ENCODE measurements at regions not wholly inside any gene's neighbourhood (a gene's known extent, or its start where the extent isn't known, plus 50 kb on each side); places are given as distances from the start of the nearest gene placed in this dataset.

DNA sequence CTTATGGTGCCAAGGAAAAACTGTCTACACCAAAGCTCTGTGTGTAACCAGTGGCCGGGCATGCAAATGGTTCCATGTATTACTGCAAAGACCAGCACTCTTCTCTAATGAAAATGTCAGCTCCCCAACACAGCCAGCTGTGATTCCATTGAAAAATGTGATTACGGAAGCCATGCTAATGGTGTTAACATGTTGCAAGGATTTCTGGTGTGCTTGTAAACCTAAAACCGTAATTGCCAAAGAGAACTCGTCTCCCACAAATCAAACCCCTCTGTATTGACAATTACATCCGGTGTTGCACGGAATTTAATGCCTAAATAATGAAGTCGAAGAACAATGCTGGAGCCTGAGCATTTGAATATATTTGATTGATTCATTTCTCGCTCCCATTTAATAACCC, 351.7 kb downstream of the NPIPA8 start:
- Histone ChIP-seq H3K4me2 (ENCODE audit: low read depth, low read length) (no peak overlapping the region), H3K9me3 (ENCODE audit: low read length) (no peaks in the 10 kb centered on the region), H3K27me3 (ENCODE audit: control insufficient read depth in 1 of 2, insufficient read depth in 2 of 2, low read length in 2 of 2) (no peaks in the 10 kb centered on the region; a peak in 1 of 5 replicates), H3K27ac (ENCODE audit: extremely low read length, insufficient read depth, low read length) (no peak overlapping the region), H3K4me1 (ENCODE audit: insufficient read depth, low read length) (no peaks in the 10 kb centered on the region), H3K79me2 (ENCODE audit: insufficient read depth, low read length) (no peaks in the 10 kb centered on the region), H3K9ac (ENCODE audit: insufficient read depth, low read depth, low read length) (no peak overlapping the region), H4K20me1 (ENCODE audit: insufficient read depth, low read length) (no peaks in the 10 kb centered on the region), H2AFZ (ENCODE audit: low read length) (no peak overlapping the region), H3K4me3 (replicated peaks in 1 of 3; ENCODE audit: insufficient read depth in 1 of 3, low read depth in 2 of 3, low read length in 3 of 3) (no peak overlapping the region), H3K36me3 (replicated peaks in 1 of 2; ENCODE audit: control insufficient read depth in 1 of 2, insufficient read depth in 2 of 2, low read length in 2 of 2) (no peaks in the 10 kb centered on the region)
- intact Hi-C loops (cut with micrococcal nuclease; ENCODE audit: unreplicated experiment) (no loop called here), in situ Hi-C loops (cut with HindIII; ENCODE audit: extremely low pct_ligation_motif_present, low pct_unique_long_range_greater_than_20kb) (no loop called here)
- TF ChIP-seq THAP11 (CRISPR knock-in tag; IDR thresholded peaks at IDR 0.05): no peak
- no peak for TF ChIP-seq HNRNPL (IDR thresholded peaks at IDR 0.05; ENCODE audit: low read depth, low read length)
- TF ChIP-seq, protein P1, sequence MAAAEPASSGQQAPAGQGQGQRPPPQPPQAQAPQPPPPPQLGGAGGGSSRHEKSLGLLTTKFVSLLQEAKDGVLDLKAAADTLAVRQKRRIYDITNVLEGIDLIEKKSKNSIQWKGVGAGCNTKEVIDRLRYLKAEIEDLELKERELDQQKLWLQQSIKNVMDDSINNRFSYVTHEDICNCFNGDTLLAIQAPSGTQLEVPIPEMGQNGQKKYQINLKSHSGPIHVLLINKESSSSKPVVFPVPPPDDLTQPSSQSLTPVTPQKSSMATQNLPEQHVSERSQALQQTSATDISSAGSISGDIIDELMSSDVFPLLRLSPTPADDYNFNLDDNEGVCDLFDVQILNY (CRISPR knock-in tag; conservative IDR thresholded peaks at IDR 0.05): no peak
- no peak for TF ChIP-seq EHMT2 (IDR thresholded peaks at IDR 0.05; ENCODE audit: borderline replicate concordance, low read depth, low read length)
- TF ChIP-seq ZNF121 (CRISPR knock-in tag; IDR thresholded peaks at IDR 0.05): no peak
- no peak for TF ChIP-seq ZFYVE20 (CRISPR knock-in tag; IDR thresholded peaks at IDR 0.05; ENCODE audit: borderline replicate concordance, low read depth)
- no peak for TF ChIP-seq ZNF7 (CRISPR knock-in tag; IDR thresholded peaks at IDR 0.05)
- no peak for TF ChIP-seq HDAC6 (IDR thresholded peaks at IDR 0.05; ENCODE audit: low read depth, low read length)
- TF ChIP-seq HNF4A (CRISPR knock-in tag; IDR thresholded peaks at IDR 0.05): no peak
- no peak for TF ChIP-seq ZNF605 (CRISPR knock-in tag; IDR thresholded peaks at IDR 0.05)
- TF ChIP-seq TGIF2 (CRISPR knock-in tag; IDR thresholded peaks at IDR 0.05): no peak
- TF ChIP-seq CREBL2 (CRISPR knock-in tag; IDR thresholded peaks at IDR 0.05; ENCODE audit: borderline replicate concordance): no peak
- no peak for TF ChIP-seq ZNF839 (CRISPR knock-in tag; IDR thresholded peaks at IDR 0.05; ENCODE audit: borderline replicate concordance)
- no peak for TF ChIP-seq KDM5A (IDR thresholded peaks at IDR 0.05; ENCODE audit: borderline replicate concordance, low read length)
- no peak for TF ChIP-seq DR1 (CRISPR knock-in tag; IDR thresholded peaks at IDR 0.05)
- TF ChIP-seq ZNF224 (CRISPR knock-in tag; IDR thresholded peaks at IDR 0.05): no peak
- TF ChIP-seq MEIS1 (CRISPR knock-in tag; IDR thresholded peaks at IDR 0.05; ENCODE audit: borderline replicate concordance): no peak
- no peak for TF ChIP-seq ZNF280D (CRISPR knock-in tag; IDR thresholded peaks at IDR 0.05)
- no peak for ATAC-seq
- 27% methylated on average over 8 of the region's 8 CpGs for WGBS (ENCODE audit: low lambda C conversion rate)
- FAIRE-seq: no peak
- POLR2A ChIA-PET: no interaction called here
- CTCF ChIA-PET (ENCODE audit: low intra/inter-chr PET ratio, low total read pairs): no interaction called here
- DNase-seq (ENCODE audit: low spot score): no peak
- BruUV-seq (replicated peaks): no TSS peak

Data from HepG2 (cell line).